NCI-H446 treated with DMSO at 0.1 percent for 48 hours (cell line): ENCODE measurements at regions not wholly inside any gene's neighbourhood (a gene's known extent, or its start where the extent isn't known, plus 50 kb on each side); places are given as distances from the start of the nearest gene placed in this dataset.

Experiments used
- DNase-seq: peaks from one replicate; lab custom pipeline; 2025; lab: John Stamatoyannopoulos, UW

GRCh38 chr4:126431049-126431448, 1116.3 kb downstream of the FAT4 start:
- DNase-seq: no peak

- no peak for DNase-seq
Measured at GRCh38 chr4:126435491-126435890, 1120.7 kb downstream of the FAT4 start.

- no peak for DNase-seq
Measured at GRCh38 chr4:126440297-126440696, 1125.5 kb downstream of the FAT4 start.

- no peak for DNase-seq
Measured at GRCh38 chr4:126441173-126442035, 1126.6 kb downstream of the FAT4 start.

- DNase-seq: no peak
Measured at GRCh38 chr4:126445596-126445995, 1130.8 kb downstream of the FAT4 start.

- no peak for DNase-seq
Measured at GRCh38 chr4:126446917-126447316, 1132.2 kb downstream of the FAT4 start.

GRCh38 chr4:126448086-126448845, 1133.5 kb downstream of the FAT4 start:
- no peak for DNase-seq

- DNase-seq: no peak
Measured at GRCh38 chr4:126451237-126451873, 1136.6 kb downstream of the FAT4 start.

- no peak for DNase-seq
Measured at GRCh38 chr4:126455865-126456264, 1141.1 kb downstream of the FAT4 start.

- DNase-seq: no peak
Measured at GRCh38 chr4:126458993-126459392, 1144.2 kb downstream of the FAT4 start.

GRCh38 chr4:126465341-126465740, 1150.6 kb downstream of the FAT4 start:
- DNase-seq: no peak

GRCh38 chr4:126466848-126467247, 1152.1 kb downstream of the FAT4 start:
- no peak for DNase-seq

- no peak for DNase-seq
Measured at GRCh38 chr4:126468144-126468543, 1153.4 kb downstream of the FAT4 start.

- no peak for DNase-seq
Measured at GRCh38 chr4:126470862-126471261, 1156.1 kb downstream of the FAT4 start.

GRCh38 chr4:126475730-126476129, 1157.0 kb upstream of the INTU start:
- DNase-seq: no peak

GRCh38 chr4:126479709-126480108, 1153.0 kb upstream of the INTU start:
- no peak for DNase-seq

GRCh38 chr4:126482311-126482710, 1150.4 kb upstream of the INTU start:
- no peak for DNase-seq

GRCh38 chr4:126486377-126486776, 1146.4 kb upstream of the INTU start:
- DNase-seq: no peak

- DNase-seq: no peak
Measured at GRCh38 chr4:126489826-126490463, 1142.8 kb upstream of the INTU start.

GRCh38 chr4:126495163-126495752, 1137.5 kb upstream of the INTU start:
- DNase-seq: no peak

GRCh38 chr4:126512979-126513378, 1119.8 kb upstream of the INTU start:
- no peak for DNase-seq

- DNase-seq: no peak
Measured at GRCh38 chr4:126513596-126513995, 1119.2 kb upstream of the INTU start.
